ENCODE measurements at regions not wholly inside any gene's neighbourhood (a gene's known extent, or its start where the extent isn't known, plus 50 kb on each side); places are given as distances from the start of the nearest gene placed in this dataset.
A peak's percentile ranks its signal among the peaks of the same experiment; 100 is the strongest.
"Not testable (repeated sequence)": the region's sequence is repeated elsewhere in the genome, so short reads cannot be mapped to it uniquely, and the experiment has no call there.

GRCh38 chr5:155780260-155780659 is 546.7 kb upstream of the SGCD start:
- DNase-seq: no peak

DNA sequence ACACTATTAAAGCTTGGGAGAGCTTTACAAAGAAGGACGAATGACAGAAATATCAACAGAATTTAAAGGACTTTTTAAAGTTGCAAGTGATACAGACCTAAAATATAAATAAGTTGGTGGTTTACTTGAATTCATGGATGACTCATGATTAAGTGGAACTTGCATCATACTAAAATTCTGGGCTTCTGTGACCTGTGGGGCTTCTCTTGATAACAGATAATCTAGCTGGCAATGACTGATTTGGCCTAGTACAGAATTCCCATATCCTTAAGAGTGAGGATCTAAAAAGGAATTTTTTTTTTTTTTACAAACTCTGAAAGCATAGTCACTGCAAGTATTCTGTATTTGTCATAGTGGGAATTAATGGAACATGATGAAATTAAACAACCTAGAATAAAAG is 543.7 kb upstream of the SGCD start:
- no peak for DNase-seq

GRCh38 chr5:155783791-155784190 is 543.2 kb upstream of the SGCD start:
- DNase-seq: no peak

DNA sequence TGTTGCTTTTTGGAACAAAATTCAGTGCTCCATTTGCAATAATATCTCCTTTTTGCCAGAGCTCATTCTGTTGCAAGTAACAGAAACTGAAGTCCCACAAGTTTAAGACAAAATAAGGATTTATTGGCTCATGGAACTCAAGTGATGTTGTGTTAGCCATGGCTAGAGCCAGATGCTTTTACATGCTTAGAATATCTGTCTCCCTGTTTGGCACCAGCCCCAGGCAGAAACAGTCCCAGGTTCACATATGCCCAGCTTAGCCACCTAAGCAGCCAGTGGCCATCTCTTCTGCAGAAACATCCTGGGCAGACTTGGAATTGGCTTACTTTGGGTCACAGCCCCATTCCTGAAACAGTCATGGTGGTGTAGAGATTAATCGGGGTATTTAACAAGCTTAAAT is 540.9 kb upstream of the SGCD start:
- no peak for DNase-seq

GRCh38 chr5:155792873-155793272 is 534.1 kb upstream of the SGCD start:
- no peak for DNase-seq

GRCh38 chr5:155794795-155795194 is 532.2 kb upstream of the SGCD start:
- DNase-seq: no peak

DNA sequence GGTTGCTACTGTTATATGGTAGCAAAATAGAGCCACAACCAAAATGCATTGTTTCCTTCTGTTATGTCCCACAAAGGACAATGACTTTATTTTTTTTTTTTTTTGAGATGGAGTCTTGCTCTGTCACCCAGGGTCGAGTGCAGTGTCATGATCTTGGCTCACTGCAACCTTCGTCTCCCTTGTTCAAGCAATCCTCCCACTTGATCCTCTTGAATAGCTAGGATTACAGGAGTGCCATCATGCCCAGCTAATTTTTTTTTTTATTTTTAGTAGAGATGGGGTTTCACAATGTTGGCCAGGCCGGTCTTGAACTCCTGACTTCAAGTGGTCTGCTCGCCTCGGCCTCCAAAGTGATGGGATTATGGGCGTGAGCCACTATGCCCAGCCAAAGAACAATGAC is 527.7 kb upstream of the SGCD start:
- no peak for DNase-seq

DNA sequence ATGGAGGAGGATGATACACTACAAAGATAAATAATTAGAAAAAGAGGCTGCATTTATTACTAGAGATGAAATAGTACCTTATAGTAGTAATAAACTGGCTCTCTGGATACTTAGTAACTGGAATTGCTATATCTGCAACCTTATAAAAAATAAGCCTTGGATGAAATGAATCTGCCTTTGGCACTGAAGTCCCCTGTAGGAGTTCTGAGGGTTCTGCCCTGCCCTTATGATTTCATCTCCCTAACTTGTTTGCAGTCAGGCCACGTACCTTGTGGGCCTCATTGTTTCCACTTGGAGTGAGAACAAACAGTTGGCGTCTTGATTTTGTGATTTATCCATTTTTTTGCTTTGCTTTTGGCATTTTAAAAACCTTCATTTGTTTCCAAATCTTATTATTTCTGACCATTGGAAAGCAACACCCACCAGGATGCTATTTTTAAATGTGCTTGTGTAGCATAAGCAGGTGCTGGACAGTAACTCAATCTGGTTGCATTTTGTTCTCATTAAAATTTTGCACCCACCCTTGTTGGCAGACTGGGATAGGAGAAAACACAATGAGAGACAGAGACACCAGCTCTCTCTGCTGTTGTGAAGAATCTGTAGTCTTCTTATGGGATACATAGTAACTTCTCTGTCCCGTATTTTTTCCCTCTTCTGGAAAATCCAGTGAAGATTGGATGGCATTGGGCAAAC is 518.9 kb upstream of the SGCD start:
- no peak for DNase-seq

GRCh38 chr5:155815248-155815647 is 511.7 kb upstream of the SGCD start:
- DNase-seq: no peak

DNA sequence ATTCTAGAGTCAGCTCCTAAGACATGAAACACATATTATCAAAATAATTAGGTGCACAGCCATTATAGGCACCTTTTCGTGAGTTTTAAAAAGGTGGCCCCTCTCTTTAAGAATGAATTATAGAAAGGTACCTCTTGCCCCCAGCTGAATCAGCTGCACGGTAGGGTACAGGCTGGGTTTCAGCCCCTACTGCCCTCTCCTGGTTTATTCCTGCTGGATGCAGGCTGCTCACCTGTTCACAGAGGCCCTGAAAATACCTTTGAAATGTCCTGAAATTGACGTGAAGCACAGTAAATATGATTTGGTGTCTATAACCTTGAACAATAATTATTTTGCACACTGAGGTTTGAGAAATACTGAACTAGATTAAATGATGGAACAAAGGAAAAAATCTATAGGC is 504.8 kb upstream of the SGCD start:
- no peak for DNase-seq

- no peak for DNase-seq
These were observed 500.1 kb upstream of the SGCD start for GRCh38 chr5:155826611-155827507.

- DNase-seq: not testable (repeated sequence)
These were observed 499.5 kb upstream of the SGCD start for GRCh38 chr5:155827508-155827815.

DNA sequence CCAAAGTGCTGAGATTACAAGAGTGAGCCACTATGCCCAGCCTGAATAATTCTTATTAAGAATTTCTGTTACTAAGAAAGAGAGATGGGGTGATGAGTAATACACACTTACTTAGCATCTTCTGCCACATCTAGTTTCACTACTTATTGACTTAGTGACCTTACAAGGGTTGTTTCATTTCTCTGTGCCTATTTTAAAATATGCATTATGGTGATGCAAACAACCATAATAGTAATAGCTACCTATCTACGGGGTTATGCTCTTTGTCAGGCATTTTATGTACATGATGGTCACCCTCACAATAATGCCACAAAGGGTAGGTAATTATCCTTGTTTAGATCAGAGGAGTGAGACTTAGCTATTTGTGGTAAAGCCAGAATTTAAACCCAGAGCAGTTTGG is 499.0 kb upstream of the SGCD start:
- DNase-seq: no peak

DNA sequence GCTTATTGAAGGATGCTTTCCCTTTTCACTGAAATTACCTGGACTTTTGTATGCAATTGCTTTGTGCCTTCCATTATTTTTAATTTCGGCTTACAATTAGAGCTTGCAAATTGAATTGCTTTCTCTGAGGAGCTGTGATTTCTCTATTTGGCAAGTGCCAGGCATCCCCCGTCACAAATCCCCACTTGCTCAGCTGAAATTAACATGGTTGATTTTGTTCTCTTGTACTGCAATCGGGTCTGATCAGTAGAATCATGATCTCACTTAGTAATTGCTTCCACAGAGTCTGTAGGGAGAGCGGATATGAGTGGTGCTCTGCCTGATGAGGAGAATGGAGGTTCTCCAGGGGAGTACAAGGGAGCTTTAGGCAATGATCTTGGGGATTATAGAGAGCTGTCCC is 495.5 kb upstream of the SGCD start:
- DNase-seq: no peak

- no peak for DNase-seq
These were observed 493.7 kb upstream of the SGCD start for GRCh38 chr5:155833287-155833686.

- DNase-seq: no peak
These were observed 492.5 kb upstream of the SGCD start for GRCh38 chr5:155834271-155834975.

DNA sequence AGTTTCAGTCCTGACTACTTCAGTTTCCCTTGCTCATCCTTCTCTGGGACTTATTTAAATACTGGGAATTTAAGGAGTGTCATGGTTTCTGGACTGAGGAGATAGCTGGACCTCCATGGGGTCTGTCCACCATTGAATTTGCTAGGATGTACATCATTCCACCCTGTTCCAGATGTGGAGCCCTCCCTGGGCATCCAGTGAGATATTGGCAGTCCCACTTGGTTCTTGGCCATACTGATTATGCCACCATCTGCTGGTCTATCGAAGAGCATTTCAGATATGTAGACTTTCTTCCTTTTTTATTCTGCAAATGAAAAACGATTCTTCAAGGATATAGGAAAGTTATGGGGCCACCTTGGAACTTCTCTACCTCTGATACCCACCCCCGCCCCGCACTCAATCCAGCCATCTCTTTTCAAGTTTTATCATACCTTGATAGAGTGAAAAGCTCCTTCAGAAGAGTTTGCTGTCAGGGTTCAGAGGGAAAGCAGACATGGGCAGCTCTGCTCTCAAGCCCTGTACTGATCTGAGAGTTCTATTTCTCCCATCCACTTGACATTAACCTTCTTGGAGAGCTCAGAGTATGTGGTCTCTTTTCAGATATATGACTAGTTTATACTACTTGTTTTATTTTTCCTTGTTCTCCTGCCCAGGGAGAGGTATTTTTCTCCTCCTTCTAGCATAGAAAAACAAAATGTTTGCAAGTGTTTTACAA is 490.7 kb upstream of the SGCD start:
- DNase-seq: no peak

DNA sequence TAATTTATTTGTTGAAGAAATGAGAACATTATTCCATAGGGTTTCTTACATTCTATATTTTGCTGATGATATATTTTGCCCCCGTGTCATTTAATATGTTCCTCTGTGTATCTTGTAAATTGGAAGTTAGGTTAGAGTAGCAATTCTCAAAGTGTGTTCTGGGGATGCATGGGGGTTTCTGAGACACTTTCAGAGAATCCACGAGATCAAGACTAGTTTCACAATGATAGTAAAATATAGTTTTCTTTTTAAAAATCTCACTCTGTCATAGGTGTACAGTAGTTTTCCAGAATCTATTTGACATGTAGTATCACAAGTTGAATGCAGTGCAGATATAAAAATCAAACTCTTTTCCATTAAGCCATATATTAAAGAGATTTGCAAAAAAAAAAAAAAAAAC is 488.6 kb upstream of the SGCD start:
- DNase-seq: no peak

DNA sequence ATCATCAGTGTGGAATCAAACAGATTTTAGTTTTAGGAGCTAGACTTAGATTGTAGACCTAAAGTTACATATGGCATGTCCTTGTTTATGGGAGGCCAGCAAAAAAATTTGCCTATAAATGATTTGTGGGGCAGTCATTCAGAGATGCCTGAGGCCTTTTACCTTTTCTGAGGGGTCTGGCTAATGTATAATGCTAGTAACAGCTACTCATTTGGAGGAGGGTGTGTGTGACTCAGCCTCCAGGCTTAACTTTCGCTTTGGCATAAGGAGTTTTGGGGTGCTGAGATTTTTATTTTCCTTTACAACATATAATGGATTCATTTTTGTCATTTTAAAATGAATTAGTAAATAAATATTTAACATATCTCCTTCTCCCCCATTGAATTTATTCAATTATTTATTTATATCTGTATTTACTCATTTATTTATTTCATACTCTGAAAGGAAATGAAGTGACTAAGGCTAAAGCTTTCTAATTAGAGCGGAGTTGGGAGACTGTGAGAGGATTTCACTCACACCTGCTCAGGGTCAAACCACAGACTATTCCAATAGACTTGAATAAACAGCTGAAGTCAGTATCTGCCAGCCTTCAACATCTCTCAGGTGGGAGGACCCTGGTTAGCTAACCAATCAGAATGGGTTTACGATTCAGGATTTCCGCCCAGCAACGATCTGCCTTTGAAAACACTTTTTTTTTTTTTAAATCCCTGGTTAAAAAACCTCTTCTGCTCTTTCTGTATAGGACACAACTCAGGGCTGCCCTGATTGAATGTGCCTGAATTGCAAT is 487.5 kb upstream of the SGCD start:
- no peak for DNase-seq

GRCh38 chr5:155844542-155844941 is 482.4 kb upstream of the SGCD start:
- no peak for DNase-seq

DNA sequence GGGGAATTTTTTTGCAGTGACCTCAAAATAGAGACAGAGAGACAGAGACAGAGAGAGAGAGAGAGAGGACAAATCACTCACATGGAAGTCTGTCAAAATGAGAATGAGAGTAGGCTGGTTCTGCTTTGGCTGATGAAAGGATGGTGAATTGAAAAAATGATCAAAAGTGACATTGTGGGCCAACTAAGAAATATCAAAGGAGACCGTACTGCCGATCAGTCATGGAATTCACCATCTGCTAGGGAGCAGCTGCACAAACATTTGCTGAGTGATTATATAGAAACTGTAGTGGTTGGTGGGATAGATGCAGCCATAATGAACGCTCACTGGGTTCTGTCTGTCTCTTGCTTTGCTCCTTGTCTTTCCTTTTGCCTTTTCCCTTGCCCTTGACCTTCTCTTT is 476.6 kb upstream of the SGCD start:
- DNase-seq: peak; percentile 25

DNA sequence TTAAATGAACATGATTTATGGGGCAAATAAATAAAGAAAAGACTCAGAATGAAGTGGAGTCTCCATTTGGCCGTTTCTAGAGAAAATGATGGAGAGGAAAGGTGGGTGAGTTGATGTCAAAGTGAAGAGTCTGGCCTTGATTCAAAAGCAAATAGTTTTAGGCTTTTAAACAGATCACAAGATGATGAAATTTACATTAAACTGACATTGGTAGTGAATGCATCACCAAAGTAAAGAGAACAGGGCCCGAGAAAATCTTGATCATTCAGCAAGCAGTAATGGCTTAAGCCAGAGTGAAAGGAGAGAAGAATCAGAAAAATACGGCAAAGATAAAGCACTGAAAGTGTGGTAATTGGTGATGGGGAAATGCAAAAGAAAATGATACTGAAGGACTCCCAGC is 460.0 kb upstream of the SGCD start:
- DNase-seq: no peak
